OCI-LY3 (cell line): ENCODE measurements at regions not wholly inside any gene's neighbourhood (a gene's known extent, or its start where the extent isn't known, plus 50 kb on each side); places are given as distances from the start of the nearest gene placed in this dataset.

Source experiments
- CTCF ChIP-seq: fragments of 200-600, 300-600 bp; sonication (generic); IDR thresholded peaks from 2 replicates; pipeline ENCODE4 v1.5.1; 2014; ENCODE audit warnings: antibody characterized with exemption, low read length, low read depth
- EZH2phosphoT487 ChIP-seq: fragments of 200-600 bp; shearing (Covaris generic); IDR thresholded peaks from 2 replicates; pipeline ENCODE4 v1.6.1; 2018; ENCODE audit warnings: antibody characterized with exemption, mixed run types, low read depth

DNA sequence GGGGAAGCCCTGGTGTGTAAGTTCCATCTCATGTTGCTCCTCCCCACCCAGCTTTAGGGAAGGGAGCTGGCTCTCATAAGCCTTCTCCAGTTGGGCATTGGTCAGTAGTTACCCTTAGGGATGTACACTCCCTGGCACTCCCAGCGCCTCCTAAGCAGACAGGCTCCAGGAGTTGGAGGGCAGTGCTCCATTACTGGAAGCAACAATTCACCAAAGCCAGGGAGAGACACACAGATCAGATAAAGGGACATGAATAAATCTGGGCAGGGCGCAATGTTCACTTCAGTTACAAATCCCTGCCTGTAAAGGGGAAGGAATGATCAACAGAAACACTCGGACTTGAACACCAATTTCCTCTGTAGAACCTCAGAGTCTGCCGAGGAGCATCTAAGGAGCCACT, 169.1 kb upstream of the CTNNB1 start:
- TF ChIP-seq CTCF (no peak), EZH2phosphoT487 (no peak)
